ENCODE measurements at regions not wholly inside any gene's neighbourhood (a gene's known extent, or its start where the extent isn't known, plus 50 kb on each side); places are given as distances from the start of the nearest gene placed in this dataset.

- TF ChIP-seq EZH2phosphoT487 (IDR thresholded peaks at IDR 0.05; ENCODE audit: borderline replicate concordance, low read length): no peak
- TF ChIP-seq CTCF (IDR thresholded peaks at IDR 0.05; ENCODE audit: low read depth, low read length, poor library complexity, severe bottlenecking): no peak
These were observed 85.4 kb upstream of the FSTL4 start for GRCh38 chr5:133697536-133698258.
